ENCODE measurements at regions not wholly inside any gene's neighbourhood (a gene's known extent, or its start where the extent isn't known, plus 50 kb on each side); places are given as distances from the start of the nearest gene placed in this dataset.

GRCh38 chr3:34132069-34132692 is 333.8 kb downstream of the PDCD6IP start:
- no peak for TF ChIP-seq POLR2A (IDR thresholded peaks at IDR 0.05; ENCODE audit: low read length)
- TF ChIP-seq GATA1 (IDR thresholded peaks at IDR 0.05; ENCODE audit: low read depth, low read length), result no peak
